Astrocyte (in vitro differentiated cells and primary cell): ENCODE measurements at regions not wholly inside any gene's neighbourhood (a gene's known extent, or its start where the extent isn't known, plus 50 kb on each side); places are given as distances from the start of the nearest gene placed in this dataset.

Experiments
- CTCF ChIP-seq: IDR thresholded peaks from 2 replicates; pipeline ENCODE4 v1.5.1; 2011; ENCODE audit warnings: low read depth, mild to moderate bottlenecking, inconsistent platforms, low read length, moderate library complexity; ENCODE audit not compliant: insufficient read depth
- EZH2 ChIP-seq: IDR thresholded peaks from 2 replicates; pipeline ENCODE4 v1.6.1; 2012; ENCODE audit warnings: mild to moderate bottlenecking, low read length, inconsistent platforms; ENCODE audit not compliant: insufficient read depth

- no peak for TF ChIP-seq CTCF
- TF ChIP-seq EZH2: no peak
These were observed 64.9 kb downstream of the CXorf49B start for GRCh38 chrX:71828086-71828485.
